Esophagus muscularis mucosa (tissue), 3 donors: ENCODE measurements at regions not wholly inside any gene's neighbourhood (a gene's known extent, or its start where the extent isn't known, plus 50 kb on each side); places are given as distances from the start of the nearest gene placed in this dataset.

ENCODE experiments used
- POLR2A ChIP-seq: fragments of 450-650 bp; IDR thresholded peaks from one replicate; pipeline ENCODE4 v1.6.1; 2017; ENCODE audit warnings: antibody characterized with exemption, moderate library complexity, mild to moderate bottlenecking, low read depth
- TF ChIP-seq, protein P1 (sequence below), 3 experiments: fragments of 200-600 bp in 2 of 3; fragments of 450-650 bp in 1 of 3; sonication (generic) in 2 of 3; IDR thresholded peaks; one replicate each; pipeline ENCODE4 v1.5.1; 2017 to 2019; ENCODE audit warnings: antibody characterized with exemption in 3 of 3, mild to moderate bottlenecking in 2 of 3, moderate library complexity in 1 of 3

DNA sequence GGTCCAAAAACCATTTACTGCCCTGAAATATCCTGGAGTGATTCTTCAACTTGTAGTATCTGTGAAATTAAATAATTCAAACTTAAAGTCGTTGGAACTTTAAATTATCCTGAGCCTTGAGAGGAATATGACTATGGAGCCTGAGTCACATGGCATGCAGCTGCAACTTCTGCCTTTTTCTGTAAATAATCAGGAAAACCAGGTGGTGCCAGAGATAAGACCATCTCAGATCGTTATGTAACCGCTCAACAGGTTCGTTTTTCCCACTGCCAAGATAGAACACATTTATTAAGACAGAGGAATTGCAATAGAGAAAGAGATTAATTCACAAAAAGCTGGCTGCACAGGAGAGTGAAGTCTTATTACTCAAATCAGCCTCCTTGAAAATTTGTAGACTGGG, 876.5 kb downstream of the SUCLG1 start:
- no peak for TF ChIP-seq POLR2A
- TF ChIP-seq, protein P1, sequence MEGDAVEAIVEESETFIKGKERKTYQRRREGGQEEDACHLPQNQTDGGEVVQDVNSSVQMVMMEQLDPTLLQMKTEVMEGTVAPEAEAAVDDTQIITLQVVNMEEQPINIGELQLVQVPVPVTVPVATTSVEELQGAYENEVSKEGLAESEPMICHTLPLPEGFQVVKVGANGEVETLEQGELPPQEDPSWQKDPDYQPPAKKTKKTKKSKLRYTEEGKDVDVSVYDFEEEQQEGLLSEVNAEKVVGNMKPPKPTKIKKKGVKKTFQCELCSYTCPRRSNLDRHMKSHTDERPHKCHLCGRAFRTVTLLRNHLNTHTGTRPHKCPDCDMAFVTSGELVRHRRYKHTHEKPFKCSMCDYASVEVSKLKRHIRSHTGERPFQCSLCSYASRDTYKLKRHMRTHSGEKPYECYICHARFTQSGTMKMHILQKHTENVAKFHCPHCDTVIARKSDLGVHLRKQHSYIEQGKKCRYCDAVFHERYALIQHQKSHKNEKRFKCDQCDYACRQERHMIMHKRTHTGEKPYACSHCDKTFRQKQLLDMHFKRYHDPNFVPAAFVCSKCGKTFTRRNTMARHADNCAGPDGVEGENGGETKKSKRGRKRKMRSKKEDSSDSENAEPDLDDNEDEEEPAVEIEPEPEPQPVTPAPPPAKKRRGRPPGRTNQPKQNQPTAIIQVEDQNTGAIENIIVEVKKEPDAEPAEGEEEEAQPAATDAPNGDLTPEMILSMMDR (IDR thresholded peaks at IDR 0.05) = no peak
